HEK293 (cell line): ENCODE measurements at regions not wholly inside any gene's neighbourhood (a gene's known extent, or its start where the extent isn't known, plus 50 kb on each side); places are given as distances from the start of the nearest gene placed in this dataset.
"Not testable (repeated sequence)": the region's sequence is repeated elsewhere in the genome, so short reads cannot be mapped to it uniquely, and the experiment has no call there.

ENCODE experiments used
- CTCF ChIA-PET: fragments of 350-600 bp; formaldehyde crosslinking; extraction: SDS; loops from one replicate; lab custom pipeline; 2021; ENCODE audit warnings: antibody characterized with exemption; lab: Yijun Ruan, JAX
- POLR2A ChIA-PET: fragments of 300-600 bp; formaldehyde crosslinking; extraction: SDS; loops from one replicate; lab custom pipeline; 2020; ENCODE audit warnings: antibody characterized with exemption, inconsistent platforms; lab: Yijun Ruan, JAX
- H3K27ac ChIP-seq: fragments of 200-500 bp; sonication (Bioruptor generic); 2 replicates; pipeline ENCODE4 v1.5.1; 2014; ENCODE audit warnings: low read depth, low read length, control low read depth, inconsistent platforms; ENCODE audit errors: extremely low read depth
- H3K36me3 ChIP-seq, 2 experiments: fragments of 200-500 bp in 1 of 2; sonication (Bioruptor generic) in 1 of 2; 1 replicate in 1 of 2; 2 replicates in 1 of 2; pipeline ENCODE4 v1.5.1; 2014 to 2017; ENCODE audit warnings: inconsistent platforms in 2 of 2, low read length in 2 of 2; ENCODE audit not compliant: control insufficient read depth in 2 of 2, insufficient read depth in 1 of 2
- H3K4me1 ChIP-seq: fragments of 200-500 bp; sonication (Bioruptor generic); 2 replicates; pipeline ENCODE4 v1.5.1; 2014; ENCODE audit warnings: mild to moderate bottlenecking, low read length, inconsistent platforms; ENCODE audit not compliant: control insufficient read depth, insufficient read depth
- H3K4me3 ChIP-seq: 2 replicates; pipeline ENCODE4 v1.5.1; 2011; ENCODE audit warnings: low read depth, mild to moderate bottlenecking, control low read depth, low read length, moderate library complexity
- H3K9me3 ChIP-seq: fragments of 200-500 bp; sonication (Bioruptor generic); 2 replicates; pipeline ENCODE4 v1.5.1; 2014; ENCODE audit warnings: low read depth, low read length, inconsistent platforms; ENCODE audit not compliant: control insufficient read depth, insufficient read depth

DNA sequence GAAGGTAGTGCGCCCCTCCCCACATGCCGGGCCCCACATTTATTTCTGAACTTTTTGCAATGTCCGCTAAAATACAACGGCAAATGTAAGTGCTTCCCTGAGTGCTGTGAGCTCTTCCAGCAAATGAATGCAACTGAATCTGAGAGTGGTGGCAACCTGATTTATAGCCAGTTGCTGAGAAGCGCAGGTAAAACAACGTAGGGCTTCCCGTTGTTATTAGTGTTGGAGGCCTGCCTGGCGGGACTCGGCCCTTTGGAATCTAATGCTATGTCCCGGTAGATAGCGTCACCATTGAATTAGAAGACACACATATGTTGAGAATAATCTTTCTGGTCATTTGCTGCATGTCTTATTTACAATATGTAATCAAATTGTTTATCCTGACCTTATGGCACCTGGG, 302.7 kb downstream of the CWH43 start:
- H3K27ac ChIP-seq, POLR2A ChIA-PET, H3K4me1 ChIP-seq, H3K36me3 ChIP-seq, CTCF ChIA-PET, H3K4me3 ChIP-seq, H3K9me3 ChIP-seq: not testable (repeated sequence)

DNA sequence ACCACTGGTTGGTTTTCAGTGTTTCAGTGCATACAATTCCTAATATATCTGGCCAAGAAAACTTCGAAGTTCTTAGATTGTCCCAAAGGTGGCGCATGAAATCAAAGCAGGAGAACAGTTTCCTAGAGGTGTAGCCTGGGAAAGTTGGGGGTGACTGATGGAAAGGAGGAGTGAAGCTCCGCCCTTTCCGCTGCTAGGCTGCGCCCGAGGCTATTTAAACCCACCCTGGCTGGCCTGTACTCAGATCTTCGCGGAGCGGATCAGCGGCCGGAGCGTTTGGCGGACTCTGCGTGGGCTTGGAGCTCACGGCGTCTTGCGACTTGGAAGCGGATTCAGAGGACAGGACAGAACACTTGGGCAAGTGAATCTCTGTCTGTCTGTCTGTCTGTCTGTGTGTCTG, 328.7 kb downstream of the CWH43 start:
- H3K36me3 ChIP-seq, POLR2A ChIA-PET, H3K9me3 ChIP-seq, H3K4me1 ChIP-seq, H3K4me3 ChIP-seq, CTCF ChIA-PET, H3K27ac ChIP-seq: not testable (repeated sequence)

DNA sequence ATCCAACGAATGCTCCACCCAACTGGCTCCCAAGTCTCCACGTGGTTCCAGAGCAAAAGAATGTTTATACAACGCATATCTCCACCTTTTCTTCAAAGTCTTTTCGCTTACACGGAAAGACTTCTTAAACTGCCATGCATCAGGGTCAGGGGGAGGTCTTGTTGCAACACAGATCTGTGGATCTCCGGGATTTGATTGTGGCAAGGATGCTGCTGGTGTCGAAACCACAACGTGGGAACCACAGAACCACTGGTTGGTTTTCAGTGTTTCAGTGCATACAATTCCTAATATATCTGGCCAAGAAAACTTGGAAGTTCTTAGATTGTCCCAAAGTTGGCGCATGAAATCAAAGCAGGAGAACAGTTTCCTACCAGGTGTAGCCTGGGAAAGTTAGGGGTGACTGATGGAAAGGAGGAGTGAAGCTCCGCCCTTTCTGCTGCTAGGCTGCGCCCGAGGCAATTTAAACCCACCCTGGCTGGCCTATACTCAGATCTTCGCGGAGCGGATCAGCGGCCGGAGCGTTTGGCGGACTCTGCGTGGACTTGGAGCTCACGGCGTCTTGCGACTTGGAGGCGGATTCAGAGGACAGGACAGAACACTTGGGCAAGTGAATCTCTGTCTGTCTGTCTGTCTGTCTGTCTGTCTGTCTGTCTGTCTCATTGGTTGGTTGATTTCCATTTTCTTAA, 334.8 kb downstream of the CWH43 start:
- H3K4me1 ChIP-seq, H3K27ac ChIP-seq, H3K9me3 ChIP-seq, H3K4me3 ChIP-seq, CTCF ChIA-PET, POLR2A ChIA-PET, H3K36me3 ChIP-seq: not testable (repeated sequence)

DNA sequence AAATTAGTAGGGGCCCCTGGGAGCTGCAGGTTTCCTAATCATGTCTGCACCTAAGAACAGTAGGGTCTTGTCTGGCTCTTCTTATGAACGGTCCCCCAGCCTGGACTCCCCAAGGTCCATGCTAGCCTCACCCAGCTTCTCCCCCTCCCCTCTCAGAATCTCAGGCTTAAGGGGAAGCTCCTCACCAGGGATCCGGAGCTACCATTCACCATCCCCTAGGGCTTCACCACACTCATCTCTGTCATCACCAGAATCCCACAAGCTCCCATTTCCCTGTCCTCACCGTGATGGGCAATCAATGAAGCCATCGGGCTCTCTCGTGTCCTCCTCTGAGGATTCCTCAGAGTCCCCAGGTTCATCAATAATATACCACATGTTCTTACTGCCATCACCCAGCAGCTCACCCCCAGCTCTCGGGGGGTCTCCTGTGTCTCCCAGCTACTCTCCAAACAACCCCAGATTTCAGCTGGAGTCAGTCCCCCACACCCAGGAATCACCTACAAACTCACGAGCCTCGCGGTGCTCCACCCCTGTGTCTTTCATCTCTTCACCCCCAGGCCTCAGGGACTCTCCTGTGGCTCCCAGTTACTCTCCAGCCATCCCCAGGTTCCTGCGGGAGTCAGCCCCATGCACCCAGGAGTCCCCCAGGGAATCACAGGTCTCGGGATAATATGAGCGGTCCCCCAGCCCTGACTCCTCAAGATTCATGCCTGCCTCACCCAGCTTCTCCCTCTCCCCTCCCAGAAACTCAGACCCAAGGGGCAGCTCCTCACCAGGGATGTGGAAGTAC, 335.6 kb downstream of the CWH43 start:
- H3K9me3 ChIP-seq, H3K36me3 ChIP-seq, H3K4me3 ChIP-seq, POLR2A ChIA-PET, H3K27ac ChIP-seq, H3K4me1 ChIP-seq, CTCF ChIA-PET: not testable (repeated sequence)

DNA sequence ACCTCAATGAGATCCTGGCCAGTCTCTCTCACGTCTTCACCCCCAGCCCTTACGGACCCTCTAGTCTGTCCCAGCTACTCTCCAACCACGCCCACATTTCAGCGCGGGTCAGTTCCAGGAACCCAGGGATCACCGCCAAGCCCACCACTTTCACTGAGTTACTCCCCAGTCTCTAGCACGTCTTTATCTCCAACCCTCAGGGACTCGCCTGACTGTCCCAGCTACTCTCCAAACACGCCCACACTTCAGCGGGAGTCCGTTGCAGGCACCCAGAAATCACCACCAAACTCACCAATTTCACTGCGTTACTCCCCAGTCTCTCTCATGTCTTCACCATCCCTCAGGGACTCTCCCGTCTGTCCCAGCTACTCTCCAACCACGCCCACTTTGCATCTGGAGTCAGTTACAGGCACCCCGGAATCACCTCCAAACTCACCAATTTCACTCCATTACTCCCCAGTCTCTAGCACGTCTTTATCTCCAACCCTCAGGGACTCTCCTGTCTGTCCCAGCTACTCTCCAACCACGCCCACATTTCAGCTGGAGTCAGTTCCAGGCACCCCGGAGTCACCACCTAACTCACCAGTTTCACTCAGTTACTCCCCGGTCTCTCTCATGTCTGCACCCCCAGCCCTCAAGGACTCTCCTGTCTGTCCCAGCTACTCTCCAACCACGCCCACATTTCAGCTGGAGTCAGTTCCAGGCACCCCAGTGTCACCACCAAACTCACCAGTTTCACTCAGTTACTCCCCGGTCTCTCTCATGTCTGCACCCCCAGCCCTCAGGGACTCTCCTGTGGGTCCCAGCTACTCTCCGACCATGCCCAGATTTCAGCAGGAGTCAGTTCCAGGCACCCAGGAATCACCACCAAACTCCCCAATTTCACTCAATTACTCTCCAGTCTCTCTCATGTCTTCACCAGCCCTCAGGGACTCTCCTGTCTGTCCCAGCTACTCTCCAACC, 336.8 kb downstream of the CWH43 start:
- CTCF ChIA-PET: interaction anchor here (0.8 kb wide), 1 partner anchor 287 kb away, joined by 6 read pairs; no protein-coding TSS in a partner anchor
- H3K27ac ChIP-seq, H3K4me1 ChIP-seq, H3K36me3 ChIP-seq, H3K4me3 ChIP-seq, H3K9me3 ChIP-seq, POLR2A ChIA-PET: not testable (repeated sequence)

DNA sequence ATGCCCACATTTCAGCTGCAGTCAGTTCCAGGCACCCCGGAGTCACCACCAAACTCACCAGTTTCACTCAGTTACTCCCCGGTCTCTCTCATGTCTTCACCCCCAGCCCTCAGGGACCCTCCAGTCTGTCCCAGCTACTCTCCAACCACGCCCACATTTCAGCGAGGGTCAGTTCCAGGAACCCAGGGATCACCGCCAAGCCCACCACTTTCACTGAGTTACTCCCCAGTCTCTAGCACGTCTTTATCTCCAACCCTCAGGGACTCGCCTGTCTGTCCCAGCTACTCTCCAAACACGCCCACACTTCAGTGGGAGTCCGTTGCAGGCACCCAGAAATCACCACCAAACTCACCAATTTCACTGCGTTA, 337.5 kb downstream of the CWH43 start:
- CTCF ChIA-PET, H3K36me3 ChIP-seq, H3K4me3 ChIP-seq, H3K9me3 ChIP-seq, POLR2A ChIA-PET, H3K27ac ChIP-seq, H3K4me1 ChIP-seq: not testable (repeated sequence)
